Muscle of arm (tissue), 1 donor: ENCODE measurements at regions not wholly inside any gene's neighbourhood (a gene's known extent, or its start where the extent isn't known, plus 50 kb on each side); places are given as distances from the start of the nearest gene placed in this dataset.
A peak's percentile ranks its signal among the peaks of the same experiment; 100 is the strongest.

Experiments
- DNase-seq: peaks from one replicate; pipeline ENCODE4 v3.0.0-alpha.2; 2013

GRCh38 chr11:95353706-95354105 is 122.7 kb upstream of the SESN3 start:
- no peak for DNase-seq

GRCh38 chr11:95352733-95353346 is 121.8 kb upstream of the SESN3 start:
- DNase-seq = no peak

GRCh38 chr11:95349345-95349942 is 118.4 kb upstream of the SESN3 start:
- no peak for DNase-seq

GRCh38 chr11:95346265-95346664 is 115.3 kb upstream of the SESN3 start:
- DNase-seq = no peak

- no peak for DNase-seq
Measured at GRCh38 chr11:95345651-95346050, 114.6 kb upstream of the SESN3 start.

- no peak for DNase-seq
Measured at GRCh38 chr11:95344932-95345642, 114.1 kb upstream of the SESN3 start.

GRCh38 chr11:95341221-95341620 is 110.2 kb upstream of the SESN3 start:
- DNase-seq = no peak

GRCh38 chr11:95339086-95339901 is 108.3 kb upstream of the SESN3 start:
- peak; percentile 54 for DNase-seq

GRCh38 chr11:95338430-95338991 is 107.5 kb upstream of the SESN3 start:
- peak; percentile 98 for DNase-seq

GRCh38 chr11:95337972-95338429 is 107.0 kb upstream of the SESN3 start:
- DNase-seq = no peak

- DNase-seq = peak; percentile 91
Measured at GRCh38 chr11:95337175-95337957, 106.4 kb upstream of the SESN3 start.

- no peak for DNase-seq
Measured at GRCh38 chr11:95335989-95336388, 105.0 kb upstream of the SESN3 start.

GRCh38 chr11:95331161-95331560 is 100.2 kb upstream of the SESN3 start:
- DNase-seq = no peak

GRCh38 chr11:95330302-95330701 is 99.3 kb upstream of the SESN3 start:
- DNase-seq = no peak

- no peak for DNase-seq
Measured at GRCh38 chr11:95327273-95327948, 96.4 kb upstream of the SESN3 start.

- no peak for DNase-seq
Measured at GRCh38 chr11:95325777-95326258, 94.8 kb upstream of the SESN3 start.

- DNase-seq = no peak
Measured at GRCh38 chr11:95324826-95325225, 93.8 kb upstream of the SESN3 start.

- DNase-seq = peak; percentile 38
Measured at GRCh38 chr11:95322539-95322938, 91.5 kb upstream of the SESN3 start.

- DNase-seq = no peak
Measured at GRCh38 chr11:95318498-95318897, 87.5 kb upstream of the SESN3 start.

GRCh38 chr11:95308512-95309035 is 77.6 kb upstream of the SESN3 start:
- no peak for DNase-seq
